T-helper 2 cell (primary cell): ENCODE measurements at regions not wholly inside any gene's neighbourhood (a gene's known extent, or its start where the extent isn't known, plus 50 kb on each side); places are given as distances from the start of the nearest gene placed in this dataset.

Source experiments
- DNase-seq, 5 experiments: peaks; one replicate each; pipeline versions ENCODE4 v3.0.0 to v3.0.0-alpha.2; 2012 to 2022

GRCh38 chr3:127394984-127395662 lies 107.3 kb upstream of the PRR20G start:
- DNase-seq, result no peak

GRCh38 chr3:127394031-127394430 lies 106.2 kb upstream of the PRR20G start:
- no peak for DNase-seq

GRCh38 chr3:127393131-127393820 lies 105.4 kb upstream of the PRR20G start:
- no peak for DNase-seq

GRCh38 chr3:127392156-127392490 lies 104.3 kb upstream of the PRR20G start:
- DNase-seq, result no peak

- DNase-seq, result no peak
Measured at GRCh38 chr3:127391436-127392155, 103.8 kb upstream of the PRR20G start.

- no peak for DNase-seq
Measured at GRCh38 chr3:127390365-127391025, 102.6 kb upstream of the PRR20G start.

- DNase-seq, result no peak
Measured at GRCh38 chr3:127389913-127390312, 102.1 kb upstream of the PRR20G start.

GRCh38 chr3:127389420-127389819 lies 101.6 kb upstream of the PRR20G start:
- no peak for DNase-seq

GRCh38 chr3:127388427-127388826 lies 100.6 kb upstream of the PRR20G start:
- no peak for DNase-seq

- DNase-seq, result no peak
Measured at GRCh38 chr3:127387556-127388153, 99.8 kb upstream of the PRR20G start.

- DNase-seq, result no peak
Measured at GRCh38 chr3:127387119-127387518, 99.3 kb upstream of the PRR20G start.

GRCh38 chr3:127386490-127386889 lies 98.6 kb upstream of the PRR20G start:
- DNase-seq, result no peak

- DNase-seq, result no peak
Measured at GRCh38 chr3:127385540-127385870, 97.7 kb upstream of the PRR20G start.

- DNase-seq, result no peak
Measured at GRCh38 chr3:127384717-127385539, 97.1 kb upstream of the PRR20G start.

GRCh38 chr3:127383656-127384179 lies 95.9 kb upstream of the PRR20G start:
- no peak for DNase-seq

- DNase-seq, result no peak
Measured at GRCh38 chr3:127377801-127378655, 90.2 kb upstream of the PRR20G start.

- no peak for DNase-seq
Measured at GRCh38 chr3:127375151-127375930, 87.5 kb upstream of the PRR20G start.

- DNase-seq, result peak in 1 of 5 experiments; percentile 19
Measured at GRCh38 chr3:127374086-127375010, 86.5 kb upstream of the PRR20G start.
